Fibroblast of skin of left quadriceps (primary cell): ENCODE measurements at regions not wholly inside any gene's neighbourhood (a gene's known extent, or its start where the extent isn't known, plus 50 kb on each side); places are given as distances from the start of the nearest gene placed in this dataset.

ENCODE experiments used
- DNase-seq, 2 experiments: peaks; one replicate each; pipeline ENCODE4 v3.0.0-alpha.2; 2013; ENCODE audit warnings: low read depth in 2 of 2

GRCh38 chr6:91412532-91412931 is 825.7 kb upstream of the MAP3K7 start:
- no peak for DNase-seq

- no peak for DNase-seq
Observed at GRCh38 chr6:91407706-91408105, 820.8 kb upstream of the MAP3K7 start.

- no peak for DNase-seq
Observed at GRCh38 chr6:91392951-91393350, 806.1 kb upstream of the MAP3K7 start.

- DNase-seq, result no peak
Observed at GRCh38 chr6:91387290-91388059, 800.6 kb upstream of the MAP3K7 start.

GRCh38 chr6:91386204-91386603 is 799.3 kb upstream of the MAP3K7 start:
- DNase-seq, result no peak

- DNase-seq, result no peak
Observed at GRCh38 chr6:91383207-91383606, 796.3 kb upstream of the MAP3K7 start.

GRCh38 chr6:91376686-91377085 is 789.8 kb upstream of the MAP3K7 start:
- no peak for DNase-seq

GRCh38 chr6:91366781-91367180 is 779.9 kb upstream of the MAP3K7 start:
- no peak for DNase-seq

GRCh38 chr6:91358986-91359385 is 772.1 kb upstream of the MAP3K7 start:
- DNase-seq, result no peak

GRCh38 chr6:91352878-91353277 is 766.0 kb upstream of the MAP3K7 start:
- no peak for DNase-seq

- DNase-seq, result no peak
Observed at GRCh38 chr6:91352321-91352720, 765.4 kb upstream of the MAP3K7 start.

GRCh38 chr6:91350146-91350908 is 763.5 kb upstream of the MAP3K7 start:
- no peak for DNase-seq

- no peak for DNase-seq
Observed at GRCh38 chr6:91341473-91341872, 754.6 kb upstream of the MAP3K7 start.

GRCh38 chr6:91340896-91341395 is 754.1 kb upstream of the MAP3K7 start:
- DNase-seq, result no peak

- DNase-seq, result no peak
Observed at GRCh38 chr6:91337967-91338366, 751.1 kb upstream of the MAP3K7 start.

GRCh38 chr6:91330896-91331295 is 744.0 kb upstream of the MAP3K7 start:
- DNase-seq, result no peak

- DNase-seq, result no peak
Observed at GRCh38 chr6:91328241-91328640, 741.4 kb upstream of the MAP3K7 start.

GRCh38 chr6:91324711-91325110 is 737.8 kb upstream of the MAP3K7 start:
- DNase-seq, result no peak

- no peak for DNase-seq
Observed at GRCh38 chr6:91317984-91318383, 731.1 kb upstream of the MAP3K7 start.

GRCh38 chr6:91317247-91317835 is 730.5 kb upstream of the MAP3K7 start:
- no peak for DNase-seq

- DNase-seq, result no peak
Observed at GRCh38 chr6:91310178-91310577, 723.3 kb upstream of the MAP3K7 start.

GRCh38 chr6:91305755-91306154 is 718.9 kb upstream of the MAP3K7 start:
- DNase-seq, result no peak

- DNase-seq, result no peak
Observed at GRCh38 chr6:91304521-91304920, 717.6 kb upstream of the MAP3K7 start.
